ENCODE measurements at regions not wholly inside any gene's neighbourhood (a gene's known extent, or its start where the extent isn't known, plus 50 kb on each side); places are given as distances from the start of the nearest gene placed in this dataset.
A peak's percentile ranks its signal among the peaks of the same experiment; 100 is the strongest.

- no peak for DNase-seq
- H3K4me1 ChIP-seq: peaks cover 8 to 16% (median 11%) of the 10 kb centered on the region in 4 donors
- no peaks in the 10 kb centered on the region for H3K9me3 ChIP-seq
- no peaks in the 10 kb centered on the region for H3K27me3 ChIP-seq
- no peak for TF ChIP-seq POLR2A (IDR thresholded peaks at IDR 0.05)
- no peak for TF ChIP-seq CTCF (IDR thresholded peaks at IDR 0.05)
- WGBS, 2 donors: 71 to 75% methylated on average over 3 of the region's 3 CpGs
- H3K4me3 ChIP-seq: no peak overlapping the region
- no peak for ATAC-seq (ENCODE audit: low FRiP score in 2 of 2)
- peak overlapping the region in 1 of 4 donors; percentile 12 for H3K27ac ChIP-seq
- no peaks in the 10 kb centered on the region for H3K36me3 ChIP-seq
Observed at GRCh38 chr13:50691176-50691680, 152.3 kb downstream of the DLEU7 start.

DNA sequence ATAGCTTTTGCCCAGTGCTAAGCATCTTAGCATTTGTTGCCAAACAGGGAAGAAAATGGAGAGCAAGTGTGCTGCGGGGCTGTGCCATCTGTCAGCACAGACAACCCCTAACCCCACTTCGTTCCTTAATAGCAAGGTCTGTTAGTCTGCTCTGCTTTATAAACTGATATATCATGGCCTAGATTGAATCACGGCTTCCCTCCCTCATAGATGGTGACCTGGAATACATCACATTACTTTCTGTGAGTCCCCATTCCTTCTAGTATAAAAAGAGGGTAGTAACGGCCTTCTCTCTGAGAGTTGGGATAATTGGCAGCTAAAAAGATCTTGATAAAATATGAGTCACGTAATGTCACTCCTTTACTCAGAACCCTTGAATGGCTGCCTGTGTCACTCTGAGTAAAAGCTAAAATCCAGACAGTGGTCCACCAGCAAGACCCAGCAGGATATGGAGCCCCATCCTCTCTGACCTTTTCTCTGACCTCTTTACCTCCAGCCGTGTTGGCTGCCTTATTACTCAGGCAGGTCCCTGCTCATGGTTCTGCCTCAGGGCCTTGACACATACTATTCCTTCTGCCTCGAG lies 151.7 kb downstream of the DLEU7 start:
- H3K9me3 ChIP-seq: no peaks in the 10 kb centered on the region
- peaks cover 8 to 18% (median 12%) of the 10 kb centered on the region in 4 donors for H3K4me1 ChIP-seq
- 83 to 88% methylated on average over 7 of the region's 7 CpGs for WGBS, 2 donors
- DNase-seq: no peak
- peak overlapping the region in 2 of 4 donors; percentile 12 to 37 for H3K27ac ChIP-seq
- H3K36me3 ChIP-seq: no peaks in the 10 kb centered on the region
- TF ChIP-seq POLR2AphosphoS5 (IDR thresholded peaks at IDR 0.05): no peak
- no peak for TF ChIP-seq CTCF (IDR thresholded peaks at IDR 0.05)
- no peak for TF ChIP-seq POLR2A (IDR thresholded peaks at IDR 0.05)
- TF ChIP-seq EP300 (IDR thresholded peaks at IDR 0.05): no peak
- no peak for ATAC-seq (ENCODE audit: low FRiP score in 2 of 2)
- no peaks in the 10 kb centered on the region for H3K27me3 ChIP-seq
- no peak overlapping the region for H3K4me3 ChIP-seq

DNA sequence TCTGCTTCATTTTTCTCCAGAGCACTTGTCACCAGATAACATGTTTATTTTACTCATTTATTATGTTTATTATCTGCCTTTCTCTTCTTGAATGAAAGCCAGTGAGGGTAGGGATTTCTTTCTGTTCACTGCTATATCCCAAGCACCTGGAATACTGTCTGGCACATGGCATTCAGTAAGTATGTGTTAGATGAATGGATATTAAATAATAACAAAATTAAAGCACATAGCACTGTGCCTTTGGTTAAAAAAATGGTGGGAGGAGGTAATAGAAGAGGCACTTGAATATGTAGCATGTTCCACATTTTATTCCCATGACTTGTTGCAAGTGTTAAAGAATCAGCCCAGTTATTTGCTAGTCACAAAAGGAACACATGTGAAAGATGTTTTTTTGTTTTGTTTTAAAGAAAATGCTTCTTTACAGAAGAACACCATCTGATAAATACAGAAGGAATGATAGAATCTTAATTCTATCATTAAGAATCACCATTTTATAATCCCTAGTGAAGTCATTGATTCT lies 151.0 kb downstream of the DLEU7 start:
- Histone ChIP-seq H3K27ac (peak overlapping the region in 1 of 4 donors; percentile 37), H3K4me3 (no peak overlapping the region), H3K9me3 (no peaks in the 10 kb centered on the region), H3K27me3 (no peaks in the 10 kb centered on the region), H3K4me1 (peaks cover 13 to 25% (median 18%) of the 10 kb centered on the region in 4 donors), H3K36me3 (no peaks in the 10 kb centered on the region)
- no peak for ATAC-seq (ENCODE audit: low FRiP score in 2 of 2)
- TF ChIP-seq POLR2A (IDR thresholded peaks at IDR 0.05): no peak
- TF ChIP-seq POLR2AphosphoS5 (IDR thresholded peaks at IDR 0.05): no peak
- TF ChIP-seq EP300 (IDR thresholded peaks at IDR 0.05): no peak
- TF ChIP-seq CTCF (IDR thresholded peaks at IDR 0.05): no peak
- no peak for DNase-seq

DNA sequence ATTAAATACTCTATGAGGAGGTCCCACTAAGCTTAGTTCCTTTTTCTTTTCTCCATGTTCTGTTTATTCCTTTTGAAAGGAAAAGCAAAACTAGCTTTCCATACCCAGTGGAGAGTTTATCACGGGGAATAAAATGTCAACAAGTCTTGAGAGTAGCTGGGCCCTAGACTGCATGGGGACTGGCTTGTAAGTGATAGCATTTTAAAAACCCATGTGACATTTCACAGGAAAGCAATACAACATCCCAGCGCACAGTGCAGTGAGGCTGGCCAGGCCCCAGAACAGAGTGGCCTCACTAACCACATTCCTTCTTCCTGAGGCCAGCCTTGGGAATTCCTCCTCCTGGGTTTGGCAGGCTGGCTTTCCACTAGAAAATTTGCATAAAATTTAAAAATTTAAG lies 149.8 kb downstream of the DLEU7 start:
- Histone ChIP-seq H3K4me3 (no peak overlapping the region), H3K9me3 (no peaks in the 10 kb centered on the region), H3K27ac (peak overlapping the region; percentile 51 to 73 (median 64)), H3K36me3 (no peaks in the 10 kb centered on the region), H3K4me1 (peaks cover 13 to 34% (median 25%) of the 10 kb centered on the region in 4 donors), H3K27me3 (no peaks in the 10 kb centered on the region)
- peak in 1 of 2 donors; percentile 33 for DNase-seq
- peak; percentile 53 to 73 for ATAC-seq (ENCODE audit: low FRiP score in 2 of 2)
- TF ChIP-seq POLR2AphosphoS5 (IDR thresholded peaks at IDR 0.05): no peak
- TF ChIP-seq POLR2A (IDR thresholded peaks at IDR 0.05): no peak
- TF ChIP-seq CTCF (IDR thresholded peaks at IDR 0.05): no peak
- TF ChIP-seq EP300 (IDR thresholded peaks at IDR 0.05): no peak
- WGBS, 2 donors: 26 to 29% methylated on average over 2 of the region's 2 CpGs
